Globus pallidus (tissue), 1 donor: ENCODE measurements at regions not wholly inside any gene's neighbourhood (a gene's known extent, or its start where the extent isn't known, plus 50 kb on each side); places are given as distances from the start of the nearest gene placed in this dataset.
"Not testable (repeated sequence)": the region's sequence is repeated elsewhere in the genome, so short reads cannot be mapped to it uniquely, and the experiment has no call there.

Experiments used
- DNase-seq: peaks from one replicate; pipeline ENCODE4 v3.0.0-alpha.2; 2015; ENCODE audit warnings: low spot score

GRCh38 chr15:77861997-77862635 lies 215.4 kb downstream of the TBC1D2B start:
- DNase-seq = not testable (repeated sequence)

DNA sequence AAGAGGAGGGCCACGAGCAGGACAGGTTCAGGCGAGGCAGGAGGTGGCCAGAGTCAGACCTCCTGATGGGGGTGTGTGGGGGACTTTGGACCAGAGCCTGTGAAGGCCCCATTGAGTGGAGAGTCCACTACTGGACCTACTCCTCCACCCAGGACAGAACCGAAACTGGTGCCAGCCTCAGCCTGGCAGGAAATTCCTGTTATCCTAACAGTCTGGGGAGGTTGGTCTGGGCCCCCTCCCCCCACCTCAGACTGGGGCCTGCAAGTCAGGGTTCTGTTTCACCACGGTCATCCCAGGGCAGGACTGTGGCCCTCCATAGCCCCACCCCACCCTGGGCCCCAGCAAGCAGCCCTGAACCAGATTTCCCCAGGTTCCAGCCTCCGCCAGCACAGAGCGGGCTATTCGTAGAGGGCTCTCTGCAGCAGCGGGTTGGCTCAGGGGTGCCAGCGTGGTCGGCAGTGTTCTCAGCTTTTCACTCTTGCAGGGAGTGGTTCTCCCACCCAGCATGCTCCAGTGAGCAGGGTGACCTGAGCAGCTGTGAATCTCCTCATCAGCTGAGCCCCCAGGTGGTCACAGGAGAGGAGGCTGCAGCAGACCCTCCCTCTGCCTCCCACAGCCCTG lies 217.3 kb downstream of the TBC1D2B start:
- no peak for DNase-seq

GRCh38 chr15:77859491-77860060 lies 217.9 kb downstream of the TBC1D2B start:
- DNase-seq = no peak

DNA sequence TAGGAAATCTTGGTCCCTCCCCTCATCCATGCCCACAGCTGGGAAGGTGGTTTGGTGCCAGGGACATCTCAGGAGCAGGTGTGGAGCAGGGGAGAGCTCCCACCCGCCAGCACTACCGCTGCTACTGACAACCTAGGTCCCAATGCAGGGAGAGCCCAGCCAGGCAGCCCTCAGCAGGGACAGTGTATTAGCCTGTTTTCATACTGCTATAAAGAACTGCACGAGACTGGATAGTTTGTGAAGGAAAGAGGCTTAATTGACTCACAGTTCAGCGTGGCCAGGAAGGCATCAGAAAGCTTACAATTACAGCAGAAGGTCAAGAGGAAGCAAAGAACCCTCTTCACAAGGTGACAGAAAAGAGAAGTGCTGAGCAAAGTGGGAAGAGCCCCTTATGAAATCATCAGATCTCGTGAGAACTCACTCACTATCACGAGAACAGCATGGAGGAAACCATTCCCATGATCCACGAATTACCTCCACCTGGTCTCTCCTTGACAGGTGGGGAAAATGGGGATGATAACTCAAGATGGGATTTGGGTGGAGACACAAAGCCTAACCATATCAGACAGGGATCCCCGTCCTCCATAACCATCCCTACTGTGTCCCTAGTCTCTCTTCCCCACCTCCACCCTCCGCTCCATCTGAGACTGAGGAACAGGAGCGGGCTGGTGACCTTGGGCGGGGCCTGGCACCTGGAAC lies 218.6 kb downstream of the TBC1D2B start:
- no peak for DNase-seq

GRCh38 chr15:77857419-77857818 lies 220.1 kb downstream of the TBC1D2B start:
- no peak for DNase-seq

GRCh38 chr15:77856705-77857346 lies 220.7 kb downstream of the TBC1D2B start:
- DNase-seq = no peak

GRCh38 chr15:77855871-77856270 lies 221.6 kb downstream of the TBC1D2B start:
- DNase-seq = no peak

DNA sequence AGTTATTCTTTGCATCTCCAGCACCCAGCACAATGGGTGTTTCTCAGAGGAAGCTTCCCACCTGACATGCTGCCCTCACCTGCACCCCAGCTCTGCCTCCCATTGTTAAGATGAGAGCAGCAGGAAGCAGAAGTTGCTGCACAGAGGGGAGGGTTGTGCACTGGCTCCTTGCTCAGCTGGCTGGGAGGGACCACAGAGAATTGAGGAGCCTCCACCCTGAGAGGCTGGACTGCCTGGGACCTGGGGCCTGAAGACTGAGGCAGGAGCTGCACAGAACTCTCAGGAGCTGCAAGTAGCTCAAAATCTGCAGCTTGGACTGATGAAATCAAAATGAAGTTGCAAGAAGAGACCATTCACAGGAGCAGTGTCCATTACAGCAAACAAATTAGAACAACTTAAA lies 222.3 kb upstream of the LINGO1 start:
- DNase-seq = no peak

- no peak for DNase-seq
These were observed 221.2 kb upstream of the LINGO1 start for GRCh38 chr15:77853910-77854309.

GRCh38 chr15:77853008-77853328 lies 220.3 kb upstream of the LINGO1 start:
- DNase-seq = no peak

DNA sequence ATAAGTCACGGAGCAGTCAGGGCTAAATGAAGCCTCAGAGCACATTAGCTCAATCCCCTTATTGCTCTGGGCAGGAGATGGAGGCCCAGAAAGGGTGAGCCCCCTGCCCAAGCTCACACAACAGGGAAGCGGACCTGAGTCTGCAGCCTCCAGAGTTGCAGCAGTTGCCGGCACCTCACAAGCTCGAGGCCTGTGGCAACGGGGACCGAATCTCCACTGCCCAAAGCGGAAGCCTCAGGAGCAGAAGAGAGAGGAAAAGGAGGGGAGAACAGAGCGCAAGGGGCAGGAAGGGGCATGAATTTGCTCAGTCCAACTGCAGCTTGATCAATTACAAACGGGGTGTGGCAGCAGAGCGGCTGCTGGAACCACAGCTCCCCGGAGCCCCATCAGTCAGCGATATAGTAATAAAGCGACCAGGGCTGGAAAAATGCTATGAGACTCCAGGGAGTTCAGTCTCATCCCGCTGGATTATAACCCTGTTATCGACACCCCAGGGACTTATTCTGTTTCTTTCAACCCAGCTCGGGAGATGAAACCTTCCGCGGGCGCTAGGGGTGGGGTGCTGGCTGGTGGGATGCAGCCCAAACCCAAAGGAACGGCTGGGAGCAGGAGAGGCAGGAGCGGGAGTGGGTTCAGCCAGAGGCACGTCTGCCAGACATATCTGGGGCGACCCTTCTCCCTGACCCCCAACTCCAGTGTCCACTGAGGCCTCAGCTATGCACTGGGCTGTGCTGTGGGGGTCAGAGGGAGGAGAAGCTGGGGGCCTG lies 219.7 kb upstream of the LINGO1 start:
- DNase-seq = no peak

- peak; percentile 52 for DNase-seq
These were observed 219.0 kb upstream of the LINGO1 start for GRCh38 chr15:77851691-77852090.

DNA sequence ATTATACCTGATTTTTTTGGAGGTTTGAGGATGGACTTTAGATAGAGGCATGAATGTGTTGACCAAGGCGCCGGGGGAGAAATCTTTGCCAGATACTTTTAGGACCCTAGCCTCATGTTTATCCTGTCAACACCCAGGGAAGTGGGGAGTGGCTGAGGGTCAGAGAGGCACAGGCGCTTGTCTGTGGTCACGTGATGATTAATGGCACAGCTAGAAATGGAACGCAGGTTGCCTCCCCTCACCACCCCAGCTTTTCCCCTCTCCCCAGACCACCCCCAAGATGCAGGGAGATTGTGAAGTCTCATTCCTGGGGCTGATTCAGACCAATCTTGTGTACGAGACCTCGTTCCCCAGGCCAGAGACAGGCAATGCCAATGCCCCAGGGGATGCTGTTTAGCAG lies 218.4 kb upstream of the LINGO1 start:
- no peak for DNase-seq

DNA sequence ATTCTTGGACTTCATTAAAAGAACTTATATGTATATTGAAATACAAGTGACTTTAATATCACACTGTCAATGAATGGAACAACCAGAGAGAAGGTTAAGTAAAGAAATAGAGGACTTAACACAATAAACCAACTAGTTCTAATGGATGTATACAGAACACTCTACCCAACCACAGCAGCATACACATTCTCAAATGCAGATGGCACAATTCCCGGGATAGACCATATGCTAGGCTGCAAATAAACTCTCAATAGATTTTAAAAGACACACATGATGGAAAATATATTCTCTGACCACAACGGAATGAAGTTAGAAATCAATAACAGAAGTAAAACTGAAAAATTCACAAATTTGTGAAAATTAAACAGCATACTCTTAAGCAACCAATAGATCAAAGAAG lies 214.3 kb upstream of the LINGO1 start:
- no peak for DNase-seq

DNA sequence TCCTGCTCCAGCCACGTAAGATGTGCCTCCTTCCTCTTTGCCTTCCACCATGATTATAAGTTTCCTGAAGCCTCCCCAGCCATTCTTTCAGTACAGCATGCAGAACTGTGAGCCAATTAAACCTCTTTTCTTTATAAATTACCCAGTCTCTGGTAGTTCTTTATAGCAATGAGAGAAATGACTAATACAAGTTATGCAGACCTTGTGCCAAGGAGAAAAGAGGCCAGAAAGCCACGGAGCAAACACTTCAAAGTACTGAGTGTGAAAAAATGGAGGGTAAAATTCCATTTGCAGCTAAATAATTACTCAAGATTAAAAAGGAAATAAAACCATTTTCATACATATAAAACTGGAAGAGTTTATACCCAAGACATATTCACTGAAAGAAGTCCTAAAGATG lies 213.6 kb upstream of the LINGO1 start:
- DNase-seq = no peak

GRCh38 chr15:77844798-77845446 lies 212.2 kb upstream of the LINGO1 start:
- DNase-seq = no peak

- DNase-seq = no peak
These were observed 210.8 kb upstream of the LINGO1 start for GRCh38 chr15:77843546-77843945.

DNA sequence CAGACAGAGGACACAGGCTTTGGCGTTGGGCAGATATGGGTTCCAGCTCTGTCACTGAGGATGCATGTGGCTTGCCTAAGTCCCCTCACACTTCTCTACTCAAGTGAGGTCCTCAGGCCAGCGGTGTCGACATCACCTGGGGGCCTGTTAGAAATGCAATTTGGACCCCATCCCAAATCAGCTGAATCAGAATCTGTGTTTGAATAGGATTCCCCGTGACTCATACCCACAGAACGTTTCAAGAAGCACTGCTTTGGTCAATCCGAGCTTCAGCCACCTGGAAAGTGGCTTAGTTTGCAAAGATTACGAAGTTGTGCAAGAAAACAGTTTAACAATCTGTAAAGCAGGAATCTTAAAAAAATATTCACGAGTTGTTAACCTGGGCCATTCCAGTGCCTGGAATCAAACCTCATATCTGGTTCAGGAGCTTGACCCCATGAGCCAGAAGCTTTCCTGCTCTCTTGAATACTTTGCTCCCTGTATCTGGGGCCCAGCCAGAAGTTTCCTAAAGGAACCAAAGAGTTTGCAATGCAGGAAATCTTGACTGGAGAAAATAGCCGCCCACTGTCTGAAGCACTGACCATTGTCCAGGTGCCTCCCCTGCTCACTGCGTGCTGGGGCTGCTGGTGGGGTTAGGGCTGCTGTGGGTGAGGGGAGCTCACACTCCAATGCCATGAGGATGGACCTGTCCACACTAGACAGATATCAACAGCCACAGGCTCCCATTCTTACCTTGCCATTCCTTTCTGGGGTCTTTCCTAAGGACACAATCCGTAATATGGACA lies 208.5 kb upstream of the LINGO1 start:
- DNase-seq = no peak

GRCh38 chr15:77839970-77840905 lies 207.5 kb upstream of the LINGO1 start:
- no peak for DNase-seq

DNA sequence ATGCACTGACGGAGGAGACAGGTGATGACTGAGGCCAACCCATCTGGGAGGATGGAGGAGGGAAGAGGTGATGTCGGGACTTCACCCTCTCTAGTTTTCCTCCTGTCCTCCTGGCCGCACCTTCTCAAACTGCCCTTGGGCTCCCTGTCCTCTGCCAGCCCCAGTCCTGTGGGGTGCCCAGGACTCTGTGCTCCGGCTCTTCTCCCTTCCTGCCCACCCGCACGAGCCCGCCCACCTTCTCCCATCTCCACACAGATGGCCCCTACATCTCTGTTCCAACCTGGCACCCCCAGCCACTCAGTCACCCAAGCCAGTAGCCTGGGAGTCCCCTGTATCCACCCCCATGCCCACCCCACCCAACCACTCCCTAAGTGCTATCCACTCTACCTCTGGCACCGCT lies 206.7 kb upstream of the LINGO1 start:
- DNase-seq = no peak
